HL-60 (cell line): ENCODE measurements at regions not wholly inside any gene's neighbourhood (a gene's known extent, or its start where the extent isn't known, plus 50 kb on each side); places are given as distances from the start of the nearest gene placed in this dataset.

Experiments used
- CTCF ChIP-seq: IDR thresholded peaks from one replicate; pipeline ENCODE4 v1.5.1; 2011; ENCODE audit warnings: low read length, control low read depth, inconsistent platforms; ENCODE audit not compliant: insufficient read depth
- GABPA ChIP-seq: IDR thresholded peaks from 2 replicates; pipeline ENCODE4 v1.6.1; 2012; ENCODE audit warnings: low read depth
- POLR2AphosphoS5 ChIP-seq: IDR thresholded peaks from 2 replicates; pipeline ENCODE4 v1.6.1; 2012; ENCODE audit warnings: low read depth

DNA sequence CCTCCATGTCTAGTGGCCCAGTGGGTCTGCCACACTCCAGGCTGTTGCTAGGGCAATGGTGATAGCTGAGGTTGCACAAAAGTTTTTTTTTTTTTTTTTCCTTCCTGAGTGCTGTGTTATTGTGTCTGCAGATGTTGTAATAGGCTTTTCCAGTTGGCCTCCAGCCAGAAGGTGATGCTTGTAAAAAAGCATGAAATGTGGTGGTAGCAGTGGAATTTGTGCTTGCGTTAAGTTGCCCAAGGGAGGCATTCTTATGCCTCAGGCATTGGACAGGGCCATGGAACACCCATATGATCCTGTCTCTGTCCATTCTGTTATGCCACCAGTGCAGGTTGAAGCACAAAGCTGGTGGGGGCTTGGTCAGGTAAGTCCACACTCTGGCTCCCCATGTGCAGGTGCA, 660.5 kb upstream of the SPANXN1 start:
- TF ChIP-seq CTCF = no peak
- TF ChIP-seq POLR2AphosphoS5 = no peak
- no peak for TF ChIP-seq GABPA
